Muscle of back (tissue), 3 donors: ENCODE measurements at regions not wholly inside any gene's neighbourhood (a gene's known extent, or its start where the extent isn't known, plus 50 kb on each side); places are given as distances from the start of the nearest gene placed in this dataset.

ENCODE experiments used
- DNase-seq, 3 donors: peaks; one replicate each; pipeline versions ENCODE4 v3.0.0 to v3.0.0-alpha.2; 2013

- DNase-seq, result no peak
Measured at GRCh38 chr3:18828637-18829036, 319.7 kb upstream of the KCNH8 start.

- no peak for DNase-seq
Measured at GRCh38 chr3:18827664-18828063, 320.6 kb upstream of the KCNH8 start.

- no peak for DNase-seq
Measured at GRCh38 chr3:18825665-18826064, 322.6 kb upstream of the KCNH8 start.

GRCh38 chr3:18813300-18813699 lies 335.0 kb upstream of the KCNH8 start:
- DNase-seq, result no peak

- peak; percentile 5 to 6 (median 6) for DNase-seq
Measured at GRCh38 chr3:18812316-18812715, 336.0 kb upstream of the KCNH8 start.

GRCh38 chr3:18810306-18810661 lies 338.0 kb upstream of the KCNH8 start:
- no peak for DNase-seq

DNA sequence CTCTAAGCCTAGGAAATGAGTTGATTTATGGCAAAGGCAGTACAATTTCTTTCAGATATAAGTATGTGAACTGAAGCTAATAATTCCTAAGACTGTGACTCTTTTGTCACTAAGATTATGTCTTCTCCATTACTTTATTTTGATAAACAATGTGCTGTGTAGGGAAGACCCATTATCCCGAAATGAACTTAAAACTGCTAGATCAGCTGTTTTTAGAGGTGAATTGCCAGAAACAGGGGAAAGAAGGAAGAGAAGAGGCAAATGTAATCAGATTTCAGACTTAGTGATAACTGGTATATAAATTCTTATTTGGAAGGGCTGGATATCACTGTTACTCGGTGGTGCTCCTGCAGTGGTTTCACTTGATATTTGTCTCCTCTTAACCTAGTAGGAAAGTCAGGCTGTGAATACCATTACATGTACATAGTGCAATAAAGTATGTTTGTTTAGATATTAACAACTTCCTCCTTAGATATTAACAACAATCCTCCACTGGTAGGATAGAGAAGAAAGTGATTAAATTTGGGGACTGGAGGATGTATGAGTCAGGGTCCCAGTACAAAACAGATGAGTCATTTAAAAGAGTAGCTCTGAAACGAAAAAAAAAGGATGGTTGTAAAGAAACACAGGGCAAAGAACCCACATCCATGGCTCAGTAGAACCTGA lies 338.5 kb upstream of the KCNH8 start:
- DNase-seq, result no peak

DNA sequence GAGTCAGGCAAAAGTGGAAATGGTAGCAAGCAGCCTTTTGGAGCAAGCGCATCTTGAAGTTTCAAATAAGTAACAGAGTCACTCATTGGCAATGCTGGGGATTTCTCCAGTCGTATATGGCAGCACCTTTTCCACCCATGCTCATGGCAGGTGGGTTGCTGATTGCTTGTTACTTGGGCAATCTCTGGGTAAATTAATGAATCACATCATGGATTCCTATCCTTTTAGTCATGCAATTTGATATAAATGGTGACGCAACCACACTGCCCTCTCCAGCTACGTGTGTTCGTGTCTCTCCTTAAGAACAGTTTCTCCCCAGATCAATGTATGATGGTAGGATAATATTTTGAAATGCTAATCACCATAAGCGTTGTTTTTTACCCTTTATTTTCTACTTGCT lies 339.9 kb upstream of the KCNH8 start:
- DNase-seq, result no peak

- DNase-seq, result no peak
Measured at GRCh38 chr3:18807593-18807992, 340.7 kb upstream of the KCNH8 start.

GRCh38 chr3:18806633-18807032 lies 341.7 kb upstream of the KCNH8 start:
- DNase-seq, result no peak

- no peak for DNase-seq
Measured at GRCh38 chr3:18797378-18797777, 350.9 kb upstream of the KCNH8 start.

DNA sequence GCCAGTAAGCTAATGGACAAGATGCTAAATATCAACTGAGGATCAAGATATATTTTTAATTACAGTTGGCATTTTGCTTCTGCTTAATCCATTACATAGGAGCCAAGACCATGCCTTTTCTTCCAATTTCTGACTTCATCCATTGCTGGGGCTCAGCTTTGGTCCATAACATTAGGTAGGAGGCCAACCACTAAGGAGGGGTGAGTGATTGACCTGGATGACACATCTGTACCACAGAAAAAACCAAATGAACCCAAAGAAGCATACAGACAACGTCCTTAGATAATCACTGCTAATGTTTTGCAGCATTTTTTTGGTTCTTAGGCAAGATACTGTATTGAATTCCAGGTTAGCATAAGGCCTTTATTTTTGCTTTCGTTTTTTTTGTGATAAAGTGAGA lies 353.2 kb upstream of the KCNH8 start:
- no peak for DNase-seq

GRCh38 chr3:18791752-18792151 lies 356.6 kb upstream of the KCNH8 start:
- no peak for DNase-seq

- no peak for DNase-seq
Measured at GRCh38 chr3:18791182-18791581, 357.1 kb upstream of the KCNH8 start.

- DNase-seq, result no peak
Measured at GRCh38 chr3:18790384-18790783, 357.9 kb upstream of the KCNH8 start.

DNA sequence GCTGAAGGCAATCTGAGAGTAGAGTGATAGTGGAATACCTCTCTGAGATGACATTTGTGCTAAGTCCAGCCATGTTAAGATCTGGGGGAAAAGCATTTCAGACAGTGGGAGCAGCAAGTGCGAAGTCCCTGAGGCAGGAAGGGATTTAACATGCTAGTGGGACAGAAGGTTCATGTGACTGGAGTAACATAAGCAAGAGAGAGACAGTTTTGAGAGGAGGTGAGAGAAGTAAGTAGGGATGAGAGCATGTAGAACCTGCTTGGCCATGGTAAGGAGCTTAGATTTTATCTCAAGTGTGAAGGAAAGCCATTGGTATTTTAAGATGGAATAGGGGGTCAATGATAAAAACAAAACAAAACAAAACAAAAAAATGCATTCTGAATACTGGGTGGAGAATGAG lies 358.6 kb upstream of the KCNH8 start:
- no peak for DNase-seq

GRCh38 chr3:18787441-18787840 lies 360.9 kb upstream of the KCNH8 start:
- no peak for DNase-seq

GRCh38 chr3:18786650-18787323 lies 361.5 kb upstream of the KCNH8 start:
- DNase-seq, result no peak

- no peak for DNase-seq
Measured at GRCh38 chr3:18782191-18782590, 357.1 kb upstream of the SATB1 start.

DNA sequence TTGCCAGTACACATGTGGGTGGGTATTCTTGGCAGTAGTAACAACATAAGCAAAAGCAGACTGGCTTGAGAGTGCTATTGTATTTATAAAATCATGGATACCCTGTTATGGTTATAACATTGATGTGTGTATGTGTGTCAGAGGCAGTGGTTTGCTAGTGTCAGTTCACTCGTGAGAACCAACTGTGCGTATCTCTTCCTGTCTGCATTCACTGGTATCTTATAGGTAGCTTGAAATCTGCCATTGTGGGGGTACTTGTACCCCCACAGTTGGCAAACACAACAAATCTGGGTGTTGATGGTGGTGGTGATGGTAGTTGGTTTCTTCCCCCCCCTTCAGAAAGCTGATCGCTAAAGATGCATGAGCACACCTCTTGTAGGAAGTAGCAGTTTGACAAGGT lies 355.8 kb upstream of the SATB1 start:
- DNase-seq, result no peak

DNA sequence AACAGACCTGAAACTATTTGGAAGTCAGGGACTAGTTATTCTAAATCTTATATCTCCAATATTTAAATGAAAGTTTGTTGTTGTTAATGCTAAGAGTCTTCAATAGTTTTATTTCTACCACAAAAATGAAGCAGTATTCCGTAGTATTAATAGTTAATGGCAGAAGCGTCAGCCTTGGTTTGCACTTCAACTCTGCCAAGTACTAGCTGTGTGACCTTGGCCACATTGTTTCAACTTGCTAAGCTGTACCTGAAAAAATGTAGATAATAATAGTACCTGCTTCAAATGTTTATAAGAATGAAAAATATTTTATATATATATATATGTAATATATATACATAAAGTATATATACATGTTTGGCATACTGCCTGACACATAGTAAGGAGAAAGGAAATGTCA lies 354.6 kb upstream of the SATB1 start:
- no peak for DNase-seq

DNA sequence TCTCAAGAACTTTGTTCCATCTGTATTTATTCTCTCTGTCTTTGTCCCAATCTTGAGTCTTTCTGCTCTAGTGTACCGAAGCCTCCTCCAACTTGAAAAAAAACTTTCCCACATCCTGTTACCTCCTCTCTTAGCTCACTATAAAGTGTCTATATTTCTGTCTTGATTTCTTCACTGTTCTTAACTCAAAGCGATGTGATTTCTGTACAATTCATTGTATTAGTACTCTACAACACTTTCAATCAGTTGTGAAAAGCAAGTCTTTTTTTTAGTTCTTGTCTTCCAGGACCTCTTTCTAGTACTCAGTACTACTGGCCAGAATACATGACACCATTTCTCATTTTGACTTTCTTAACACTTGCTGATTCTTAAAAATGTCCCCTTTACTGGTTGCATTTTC lies 353.5 kb upstream of the SATB1 start:
- DNase-seq, result no peak

DNA sequence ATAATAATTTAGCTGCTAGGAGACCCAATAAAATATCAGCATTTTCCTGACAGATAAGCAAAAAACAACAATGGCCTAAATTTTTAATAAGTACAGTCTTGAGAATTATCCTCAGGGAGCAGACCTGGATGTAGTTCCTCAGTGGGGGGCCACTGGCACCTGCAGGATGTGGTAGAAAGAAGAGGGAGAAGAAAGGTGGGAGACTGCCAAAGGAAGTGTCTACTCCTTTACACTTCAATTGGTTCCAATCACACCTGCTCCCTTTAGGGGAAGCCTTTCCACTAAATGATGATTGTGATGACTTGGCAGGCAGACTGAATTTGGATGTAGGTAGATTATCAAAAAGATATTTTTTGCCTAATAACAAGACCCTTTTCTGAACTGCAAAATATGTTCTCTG lies 353.0 kb upstream of the SATB1 start:
- DNase-seq, result no peak

GRCh38 chr3:18775501-18775900 lies 350.4 kb upstream of the SATB1 start:
- DNase-seq, result no peak
